ENCODE measurements at regions not wholly inside any gene's neighbourhood (a gene's known extent, or its start where the extent isn't known, plus 50 kb on each side); places are given as distances from the start of the nearest gene placed in this dataset.

- H3K27ac ChIP-seq (ENCODE audit: low read length): no peak overlapping the region
- ATAC-seq (replicated peaks in 1 of 4) (no peak), DNase-seq (no peak)
- H3K36me3 ChIP-seq (ENCODE audit: control insufficient read depth in 2 of 2, extremely low read depth in 1 of 2, insufficient read depth in 1 of 2, low read length in 1 of 2): no peaks in the 10 kb centered on the region
- Mint-ChIP-seq H3K27ac (no peak overlapping the region), H3K9me3 (peaks cover 0 to 5% (median 0%) of the 10 kb centered on the region in 3 donors), H3K4me3 (no peak overlapping the region), H3K27me3 (peaks cover 14 to 22% of the 10 kb centered on the region in 2 donors), H3K4me1 (no peaks in the 10 kb centered on the region), H3K36me3 (no peaks in the 10 kb centered on the region)
- POLR2A ChIA-PET: no interaction called here
- no peak overlapping the region for H3K4me3 ChIP-seq (ENCODE audit: control insufficient read depth in 1 of 2, extremely low read depth in 1 of 2, low read length in 1 of 2)
- H3K9me3 ChIP-seq: no peaks in the 10 kb centered on the region
- CTCF ChIA-PET: no interaction called here
- H3K4me1 ChIP-seq (ENCODE audit: control insufficient read depth in 1 of 2, extremely low read depth in 1 of 2, insufficient read depth in 2 of 2, low read length in 2 of 2): no peaks in the 10 kb centered on the region
- no peaks in the 10 kb centered on the region for H3K27me3 ChIP-seq (replicated peaks in 1 of 2; ENCODE audit: control insufficient read depth in 2 of 2, extremely low read depth in 1 of 2, insufficient read depth in 2 of 2, low read length in 1 of 2)
- WGBS (ENCODE audit: insufficient coverage): no CpG with 5 or more reads among the region's 8 CpGs
Measured at GRCh38 chr14:97230051-97230450, 432.9 kb downstream of the VRK1 start.

GRCh38 chr14:97233319-97233985, 436.3 kb downstream of the VRK1 start:
- Mint-ChIP-seq H3K27ac (no peak overlapping the region), H3K27me3 (peaks cover 15 to 16% of the 10 kb centered on the region in 2 donors), H3K9me3 (peaks cover 0 to 5% (median 0%) of the 10 kb centered on the region in 3 donors), H3K4me1 (peaks cover 0 to 15% (median 0%) of the 10 kb centered on the region in 3 donors), H3K36me3 (no peaks in the 10 kb centered on the region), H3K4me3 (no peak overlapping the region)
- ATAC-seq (replicated peaks in 1 of 4) (no peak), DNase-seq (no peak)
- WGBS (ENCODE audit: insufficient coverage): 80% methylated on average over 1 of the region's 9 CpGs
- no peaks in the 10 kb centered on the region for H3K9me3 ChIP-seq
- CTCF ChIA-PET: no interaction called here
- peaks cover 0 to 7% of the 10 kb centered on the region in 2 experiments for H3K27me3 ChIP-seq (replicated peaks in 1 of 2; ENCODE audit: control insufficient read depth in 2 of 2, extremely low read depth in 1 of 2, insufficient read depth in 2 of 2, low read length in 1 of 2)
- POLR2A ChIA-PET: no interaction called here
- no peak overlapping the region for H3K27ac ChIP-seq (ENCODE audit: low read length)
- no peaks in the 10 kb centered on the region for H3K36me3 ChIP-seq (ENCODE audit: control insufficient read depth in 2 of 2, extremely low read depth in 1 of 2, insufficient read depth in 1 of 2, low read length in 1 of 2)
- no peaks in the 10 kb centered on the region for H3K4me1 ChIP-seq (ENCODE audit: control insufficient read depth in 1 of 2, extremely low read depth in 1 of 2, insufficient read depth in 2 of 2, low read length in 2 of 2)
- no peak overlapping the region for H3K4me3 ChIP-seq (ENCODE audit: control insufficient read depth in 1 of 2, extremely low read depth in 1 of 2, low read length in 1 of 2)

- H3K4me1 Mint-ChIP-seq: peaks cover 5 to 11% (median 10%) of the 10 kb centered on the region in 3 donors
- H3K4me3 ChIP-seq (ENCODE audit: control insufficient read depth in 1 of 2, extremely low read depth in 1 of 2, low read length in 1 of 2): no peak overlapping the region
- ATAC-seq (replicated peaks in 1 of 4) (no peak), DNase-seq (no peak)
- CTCF ChIA-PET: no interaction called here
- no peak overlapping the region for H3K27ac ChIP-seq (ENCODE audit: low read length)
- H3K9me3 ChIP-seq: no peaks in the 10 kb centered on the region
- no peaks in the 10 kb centered on the region for H3K9me3 Mint-ChIP-seq
- 81% methylated on average over 4 of the region's 7 CpGs for WGBS (ENCODE audit: insufficient coverage)
- H3K4me1 ChIP-seq (ENCODE audit: control insufficient read depth in 1 of 2, extremely low read depth in 1 of 2, insufficient read depth in 2 of 2, low read length in 2 of 2): peaks cover 4 to 5% of the 10 kb centered on the region in 2 experiments
- no peaks in the 10 kb centered on the region for H3K36me3 ChIP-seq (ENCODE audit: control insufficient read depth in 2 of 2, extremely low read depth in 1 of 2, insufficient read depth in 1 of 2, low read length in 1 of 2)
- H3K27me3 ChIP-seq (replicated peaks in 1 of 2; ENCODE audit: control insufficient read depth in 2 of 2, extremely low read depth in 1 of 2, insufficient read depth in 2 of 2, low read length in 1 of 2): no peaks in the 10 kb centered on the region
- H3K27ac Mint-ChIP-seq: no peak overlapping the region
- peaks cover 7 to 9% of the 10 kb centered on the region in 2 donors for H3K27me3 Mint-ChIP-seq
- POLR2A ChIA-PET: no interaction called here
- H3K36me3 Mint-ChIP-seq: no peaks in the 10 kb centered on the region
- no peak overlapping the region for H3K4me3 Mint-ChIP-seq
Measured at GRCh38 chr14:97246648-97247047, 449.5 kb downstream of the VRK1 start.

GRCh38 chr14:97248973-97249372, 451.8 kb downstream of the VRK1 start:
- H3K36me3 Mint-ChIP-seq: peaks cover 4% of the 10 kb centered on the region
- Histone ChIP-seq H3K4me3 (ENCODE audit: control insufficient read depth in 1 of 2, extremely low read depth in 1 of 2, low read length in 1 of 2) (no peak overlapping the region), H3K4me1 (ENCODE audit: control insufficient read depth in 1 of 2, extremely low read depth in 1 of 2, insufficient read depth in 2 of 2, low read length in 2 of 2) (peaks cover 9 to 10% of the 10 kb centered on the region in 2 experiments), H3K27ac (ENCODE audit: low read length) (no peak overlapping the region), H3K9me3 (no peaks in the 10 kb centered on the region), H3K36me3 (ENCODE audit: control insufficient read depth in 2 of 2, extremely low read depth in 1 of 2, insufficient read depth in 1 of 2, low read length in 1 of 2) (no peaks in the 10 kb centered on the region), H3K27me3 (replicated peaks in 1 of 2; ENCODE audit: control insufficient read depth in 2 of 2, extremely low read depth in 1 of 2, insufficient read depth in 2 of 2, low read length in 1 of 2) (no peaks in the 10 kb centered on the region)
- 90% methylated on average over 5 of the region's 5 CpGs for WGBS (ENCODE audit: insufficient coverage)
- no peak overlapping the region for H3K4me3 Mint-ChIP-seq
- DNase-seq: no peak
- ATAC-seq (replicated peaks in 1 of 4): no peak
- peaks cover 22 to 32% (median 25%) of the 10 kb centered on the region in 3 donors for H3K4me1 Mint-ChIP-seq
- ChIA-PET POLR2A (no interaction called here), CTCF (no interaction called here)
- H3K27ac Mint-ChIP-seq: no peak overlapping the region
- H3K27me3 Mint-ChIP-seq: peaks cover 0 to 3% of the 10 kb centered on the region in 2 donors
- no peaks in the 10 kb centered on the region for H3K9me3 Mint-ChIP-seq

GRCh38 chr14:97250931-97251330, 453.7 kb downstream of the VRK1 start:
- Histone ChIP-seq H3K27ac (ENCODE audit: low read length) (no peak overlapping the region), H3K4me1 (ENCODE audit: control insufficient read depth in 1 of 2, extremely low read depth in 1 of 2, insufficient read depth in 2 of 2, low read length in 2 of 2) (peaks cover 9 to 10% of the 10 kb centered on the region in 2 experiments), H3K36me3 (ENCODE audit: control insufficient read depth in 2 of 2, extremely low read depth in 1 of 2, insufficient read depth in 1 of 2, low read length in 1 of 2) (no peaks in the 10 kb centered on the region), H3K4me3 (ENCODE audit: control insufficient read depth in 1 of 2, extremely low read depth in 1 of 2, low read length in 1 of 2) (no peak overlapping the region), H3K9me3 (no peaks in the 10 kb centered on the region), H3K27me3 (replicated peaks in 1 of 2; ENCODE audit: control insufficient read depth in 2 of 2, extremely low read depth in 1 of 2, insufficient read depth in 2 of 2, low read length in 1 of 2) (no peaks in the 10 kb centered on the region)
- H3K27me3 Mint-ChIP-seq: no peaks in the 10 kb centered on the region
- peaks cover 4% of the 10 kb centered on the region for H3K36me3 Mint-ChIP-seq
- no peak for DNase-seq
- ChIA-PET CTCF (no interaction called here), POLR2A (interaction anchor here in 1 of 2 donors (0.9 kb wide), 1 partner anchor 1515 kb away, joined by 4 read pairs; no protein-coding TSS in a partner anchor)
- no peaks in the 10 kb centered on the region for H3K9me3 Mint-ChIP-seq
- 50% methylated on average over 1 of the region's 5 CpGs for WGBS (ENCODE audit: insufficient coverage)
- H3K27ac Mint-ChIP-seq: no peak overlapping the region
- no peak overlapping the region for H3K4me3 Mint-ChIP-seq
- no peak for ATAC-seq (replicated peaks in 1 of 4)
- H3K4me1 Mint-ChIP-seq: peaks cover 26 to 34% (median 28%) of the 10 kb centered on the region in 3 donors

- Mint-ChIP-seq H3K36me3 (peaks cover 4% of the 10 kb centered on the region), H3K9me3 (no peaks in the 10 kb centered on the region), H3K4me1 (peaks cover 26 to 34% (median 28%) of the 10 kb centered on the region in 3 donors), H3K27me3 (no peaks in the 10 kb centered on the region), H3K27ac (no peak overlapping the region), H3K4me3 (no peak overlapping the region)
- no peak overlapping the region for H3K27ac ChIP-seq (ENCODE audit: low read length)
- WGBS (ENCODE audit: insufficient coverage): 20% methylated on average over 2 of the region's 9 CpGs
- H3K4me1 ChIP-seq (ENCODE audit: control insufficient read depth in 1 of 2, extremely low read depth in 1 of 2, insufficient read depth in 2 of 2, low read length in 2 of 2): peaks cover 9 to 10% of the 10 kb centered on the region in 2 experiments
- DNase-seq (no peak), ATAC-seq (replicated peaks in 1 of 4) (no peak)
- no peaks in the 10 kb centered on the region for H3K9me3 ChIP-seq
- ChIA-PET CTCF (no interaction called here), POLR2A (interaction anchor here in 1 of 2 donors (0.6 kb wide), 1 partner anchor 11 kb away, joined by 7 read pairs; no protein-coding TSS in a partner anchor)
- H3K27me3 ChIP-seq (replicated peaks in 1 of 2; ENCODE audit: control insufficient read depth in 2 of 2, extremely low read depth in 1 of 2, insufficient read depth in 2 of 2, low read length in 1 of 2): no peaks in the 10 kb centered on the region
- H3K36me3 ChIP-seq (ENCODE audit: control insufficient read depth in 2 of 2, extremely low read depth in 1 of 2, insufficient read depth in 1 of 2, low read length in 1 of 2): no peaks in the 10 kb centered on the region
- H3K4me3 ChIP-seq (ENCODE audit: control insufficient read depth in 1 of 2, extremely low read depth in 1 of 2, low read length in 1 of 2): no peak overlapping the region
Measured at GRCh38 chr14:97251491-97252155, 454.4 kb downstream of the VRK1 start.
